HG03432 (cell line): ENCODE measurements at regions not wholly inside any gene's neighbourhood (a gene's known extent, or its start where the extent isn't known, plus 50 kb on each side); places are given as distances from the start of the nearest gene placed in this dataset.
"Not testable (repeated sequence)": the region's sequence is repeated elsewhere in the genome, so short reads cannot be mapped to it uniquely, and the experiment has no call there.

Experiments
- ATAC-seq: cut with Tn5 transposase; IDR thresholded peaks from one replicate; pipeline ENCODE4 v1.9.1; 2021; ENCODE audit warnings: mild to moderate bottlenecking, moderate library complexity; ENCODE audit not compliant: unreplicated experiment

DNA sequence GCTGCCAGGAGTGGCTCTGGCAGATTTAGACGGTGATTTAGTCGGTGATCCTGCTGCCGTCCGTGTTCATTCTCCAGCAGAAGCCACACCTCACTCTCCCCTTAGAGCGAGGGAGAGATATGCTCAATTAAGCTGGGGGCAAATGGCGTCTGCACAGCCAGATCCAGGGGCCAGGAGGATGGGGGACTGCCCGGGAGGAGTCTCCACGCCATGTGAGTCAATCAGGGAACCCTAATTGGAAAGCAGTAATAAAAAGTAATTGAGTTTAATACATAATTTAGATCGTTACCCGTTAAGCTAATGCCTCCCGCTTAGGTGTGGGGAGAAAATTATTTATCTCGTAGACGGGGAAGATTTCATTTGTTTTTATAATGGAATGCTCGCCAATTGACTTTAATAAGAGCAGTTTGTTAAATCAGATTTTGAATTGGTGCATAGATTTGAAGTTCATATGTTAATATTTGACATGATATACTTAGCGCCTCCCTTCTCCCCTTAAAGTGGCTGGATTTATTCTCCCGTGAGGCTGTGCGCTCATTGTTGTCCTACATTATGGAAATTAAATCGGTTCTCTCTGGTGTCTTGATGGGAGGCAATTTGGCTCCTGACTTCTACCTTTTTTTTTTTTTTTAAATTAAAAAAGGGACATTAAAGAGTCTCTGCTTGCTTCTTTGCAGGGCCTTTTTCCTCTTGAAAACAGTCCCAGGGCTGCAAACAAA lies 104.9 kb upstream of the C14orf180 start:
- ATAC-seq = no peak

DNA sequence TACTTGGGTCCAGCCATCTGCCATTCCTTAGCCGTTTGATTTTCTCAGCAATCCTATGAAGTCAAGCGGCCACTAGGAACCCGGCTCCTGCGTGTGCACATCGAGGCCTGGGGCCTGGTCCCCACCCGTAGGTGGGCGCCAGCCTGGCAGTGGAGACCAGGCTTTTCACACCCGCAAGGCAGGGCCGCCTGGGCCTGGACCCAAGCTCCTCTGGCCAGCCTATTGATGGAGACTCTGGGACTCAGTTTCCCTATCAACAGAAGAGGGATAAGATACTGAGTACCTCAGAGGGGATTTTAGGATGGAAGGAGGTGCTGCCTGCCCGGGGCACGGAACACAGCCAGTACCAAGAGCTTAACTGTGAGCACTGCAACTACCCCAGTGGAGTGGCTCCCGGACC lies 104.3 kb upstream of the C14orf180 start:
- ATAC-seq = no peak

DNA sequence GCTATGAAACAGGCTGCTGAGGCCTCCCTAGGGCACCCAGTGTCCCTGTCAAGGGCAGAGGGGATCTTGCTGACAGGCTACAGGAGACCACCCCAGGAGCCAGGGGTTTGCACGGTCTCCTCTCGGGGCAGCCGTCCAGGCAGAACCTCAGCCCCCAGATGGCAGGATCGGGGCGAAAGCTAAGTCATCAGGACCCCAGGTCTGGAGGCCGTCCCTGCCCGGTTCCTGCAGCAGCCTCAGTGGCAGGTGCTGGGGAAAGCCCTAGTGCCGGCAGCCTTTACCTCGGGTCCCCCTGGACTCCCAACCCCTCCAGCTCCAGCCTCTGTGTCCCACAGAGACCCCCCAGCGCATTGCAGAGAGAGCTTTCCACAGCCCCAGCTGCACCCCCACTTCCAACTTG lies 103.8 kb upstream of the C14orf180 start:
- ATAC-seq = no peak

DNA sequence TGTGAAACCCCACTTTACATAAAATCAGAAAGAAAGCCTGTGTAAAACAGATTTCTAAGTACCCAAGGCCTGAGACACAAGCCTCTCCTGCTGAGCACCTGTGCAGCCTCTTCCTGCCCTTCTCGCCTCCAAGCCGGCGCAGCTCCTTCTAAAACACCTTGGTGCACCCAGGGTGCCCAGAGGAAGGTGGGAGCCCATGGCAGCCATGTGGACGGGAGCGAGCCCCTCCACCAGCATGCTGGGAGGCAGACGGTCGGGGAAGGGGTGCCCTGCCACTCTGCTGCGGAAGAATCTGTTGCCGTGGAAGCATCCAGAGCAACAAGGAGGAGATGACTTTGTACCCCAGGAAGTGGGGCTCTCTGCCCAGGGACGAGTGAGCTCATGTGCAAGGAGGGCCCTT lies 103.1 kb upstream of the C14orf180 start:
- ATAC-seq = no peak

DNA sequence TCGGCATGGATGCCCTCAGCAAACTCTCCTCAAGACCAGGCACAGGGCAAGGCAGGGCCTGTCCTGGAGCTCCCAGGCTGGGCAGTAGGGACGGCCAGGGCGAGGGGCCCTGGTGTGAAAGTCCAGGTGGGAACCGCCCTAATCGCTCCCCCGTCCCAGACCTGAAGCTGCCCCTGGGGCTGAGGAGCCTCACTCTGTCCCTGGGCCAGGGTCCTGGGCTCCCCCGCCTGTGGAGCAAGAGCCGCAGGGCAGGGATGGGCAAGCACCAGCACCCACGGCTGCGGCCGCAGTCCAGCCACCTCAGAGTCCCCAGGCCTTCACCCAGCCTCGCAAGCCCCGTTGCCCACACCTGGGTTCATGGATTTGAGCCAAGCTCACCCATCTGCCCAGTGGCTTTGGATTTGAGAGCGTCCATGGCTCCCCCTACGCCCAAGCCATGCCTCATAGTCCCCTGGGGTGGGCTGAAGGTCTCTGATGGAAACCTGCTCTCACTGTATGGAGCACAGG lies 102.4 kb upstream of the C14orf180 start:
- ATAC-seq = no peak

DNA sequence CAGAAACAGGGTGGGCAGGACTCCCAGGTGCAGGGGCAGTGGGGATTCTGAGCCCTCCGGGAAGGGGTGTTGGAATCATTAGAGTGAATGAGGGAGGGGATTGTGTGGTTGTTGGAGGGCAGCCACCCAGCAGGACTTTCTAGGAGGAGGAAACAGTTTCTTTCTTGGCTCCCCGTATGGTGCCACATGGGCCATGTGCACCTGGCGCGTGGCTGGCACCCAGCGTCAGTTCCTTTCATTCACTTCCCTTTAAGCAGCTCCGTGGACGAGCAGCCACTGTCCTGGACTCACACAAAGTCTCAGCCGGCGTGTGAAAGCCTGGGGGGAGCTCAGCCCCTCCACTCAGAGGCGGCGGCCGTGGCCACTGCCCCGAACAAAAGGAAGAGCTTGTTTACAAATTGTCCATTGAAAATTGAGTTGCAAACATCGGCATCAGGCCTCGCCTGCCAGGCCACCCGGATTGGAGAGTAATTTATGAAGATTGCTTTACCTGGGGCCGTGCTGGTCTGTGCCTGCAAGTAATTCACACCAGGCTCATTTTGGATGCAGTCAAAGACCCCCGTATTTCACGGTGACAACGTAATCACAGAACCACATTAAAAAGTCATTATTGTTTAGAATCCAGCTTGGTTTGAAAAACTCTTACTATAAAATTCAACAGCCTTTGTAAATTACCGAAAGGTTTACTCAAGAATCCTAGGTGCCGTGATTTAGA lies 101.7 kb upstream of the C14orf180 start:
- ATAC-seq = no peak

DNA sequence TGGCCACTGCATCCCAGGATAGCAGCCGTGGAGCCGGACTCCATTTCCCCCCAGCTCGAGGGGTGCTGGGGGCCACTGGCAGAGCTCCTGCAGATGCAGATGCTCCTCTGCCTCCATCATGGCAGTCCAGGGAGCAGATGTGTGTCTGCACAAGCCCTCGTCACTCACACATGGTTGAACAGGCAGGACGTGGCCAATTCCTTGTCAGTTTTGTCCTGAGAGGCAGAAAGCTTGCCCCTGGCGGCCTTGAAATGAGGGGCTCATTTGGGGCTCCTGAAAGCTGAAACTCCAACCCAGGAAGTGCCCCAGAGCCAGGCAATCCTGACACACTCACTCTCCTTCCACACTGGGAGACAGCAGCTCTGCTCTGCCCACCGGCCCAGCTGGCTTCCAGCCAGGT lies 100.9 kb upstream of the C14orf180 start:
- no peak for ATAC-seq

DNA sequence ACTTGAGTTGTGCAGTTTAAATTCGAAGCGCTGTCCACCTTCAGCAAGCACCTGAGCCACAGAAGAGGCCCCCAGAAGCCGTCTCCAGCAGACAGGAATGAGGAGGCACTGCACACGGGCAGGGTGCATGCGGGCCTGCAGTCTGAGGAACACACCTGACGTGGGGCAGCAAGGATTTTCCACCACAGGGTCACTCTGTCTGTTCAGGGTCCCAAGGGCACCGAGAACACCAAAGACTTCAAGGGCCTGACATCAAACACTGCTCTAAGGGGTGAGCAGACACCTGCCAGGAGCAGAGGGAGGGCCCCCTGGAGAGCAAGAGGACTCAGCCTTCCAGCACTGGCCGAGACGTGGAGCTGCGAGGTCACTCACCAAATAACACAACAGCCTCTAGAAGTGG lies 99.7 kb upstream of the C14orf180 start:
- no peak for ATAC-seq

DNA sequence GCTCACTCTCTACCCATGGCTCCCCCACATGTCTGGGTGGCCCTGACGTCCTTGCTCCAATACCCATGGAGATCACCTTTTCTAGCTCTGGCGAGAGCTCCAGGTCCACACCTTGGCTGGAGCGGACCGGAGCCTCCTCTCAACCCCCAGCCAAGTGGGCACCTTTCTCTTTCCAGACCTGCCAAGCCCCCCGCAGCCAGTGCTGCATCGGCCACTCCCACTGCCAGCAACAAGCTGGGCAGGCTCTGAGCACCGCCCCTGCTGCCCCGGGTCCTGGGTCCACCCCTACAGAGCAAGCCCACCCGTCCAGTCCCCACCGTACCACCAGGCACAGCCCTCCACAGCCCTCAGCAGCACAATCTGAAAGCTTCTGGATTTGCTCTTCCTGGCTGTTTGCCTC lies 98.2 kb upstream of the C14orf180 start:
- no peak for ATAC-seq

DNA sequence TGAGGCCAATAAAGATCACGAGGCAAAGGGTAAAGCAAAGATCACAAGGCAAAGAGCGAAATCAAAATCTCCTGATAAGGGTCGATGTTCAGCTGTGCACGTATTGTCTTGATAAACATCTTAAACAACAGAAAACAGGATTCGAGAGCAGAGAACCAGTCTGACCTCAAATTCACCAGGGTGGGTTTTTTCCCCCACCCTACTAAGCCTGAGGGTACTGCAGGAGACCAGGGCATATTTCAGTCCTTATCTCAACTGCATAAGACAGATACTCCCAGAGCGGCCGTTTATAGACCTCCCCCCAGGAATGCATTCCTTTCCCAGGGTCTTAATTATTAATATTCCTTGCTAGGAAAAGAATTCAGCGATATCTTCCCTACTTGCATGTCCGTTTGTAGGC lies 97.5 kb upstream of the C14orf180 start:
- not testable (repeated sequence) for ATAC-seq

DNA sequence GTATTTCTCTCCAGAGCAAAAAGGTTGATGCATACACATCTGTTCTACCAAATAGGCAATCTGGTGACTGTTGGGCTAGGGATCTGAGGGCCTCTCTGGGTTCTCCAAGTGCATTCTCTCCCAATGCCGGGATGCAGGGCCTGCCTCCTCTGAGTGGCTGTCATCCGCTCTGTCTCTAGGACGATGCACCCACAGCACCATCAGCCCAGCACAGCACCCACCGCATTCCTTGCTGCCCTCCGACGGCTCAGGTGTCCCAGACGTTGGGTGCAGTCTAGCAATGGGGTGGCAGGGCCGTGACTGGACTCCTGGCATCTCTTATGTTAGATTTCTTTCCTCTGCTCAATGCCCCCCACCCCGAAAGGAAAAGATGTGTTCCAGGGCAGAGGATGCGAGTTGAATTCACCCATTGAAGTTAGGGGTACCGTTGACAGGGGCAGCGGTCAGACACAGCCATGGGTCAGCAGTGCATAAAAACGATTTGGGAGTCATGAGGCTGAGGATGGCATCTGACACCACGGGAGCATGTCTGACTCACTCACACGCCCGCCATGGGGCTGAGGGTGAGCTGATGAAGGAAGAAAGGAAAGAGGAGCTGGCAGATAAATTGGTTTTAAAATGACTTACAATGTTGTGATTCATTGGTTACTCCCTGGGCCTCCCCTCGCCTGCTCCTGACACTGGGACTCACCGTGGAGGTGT lies 93.2 kb upstream of the C14orf180 start:
- no peak for ATAC-seq

DNA sequence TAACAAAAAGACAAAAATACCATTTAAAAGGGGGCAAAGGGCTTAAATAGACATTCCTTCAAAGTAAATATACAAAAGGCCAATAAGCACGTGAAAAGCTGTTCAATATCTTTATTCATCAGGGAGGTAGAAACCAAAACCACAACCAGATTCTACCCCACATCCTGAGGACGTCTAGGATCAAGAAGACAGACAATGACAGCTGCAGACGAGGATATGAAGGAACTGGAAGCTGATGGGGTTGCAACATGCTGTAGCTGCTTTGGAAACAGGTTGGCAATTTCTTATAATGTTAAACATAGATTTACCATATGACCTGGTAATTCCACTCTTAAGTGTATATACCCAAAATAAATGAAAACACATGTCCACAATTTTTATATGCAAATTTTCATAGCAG lies 85.1 kb upstream of the C14orf180 start:
- ATAC-seq = no peak

DNA sequence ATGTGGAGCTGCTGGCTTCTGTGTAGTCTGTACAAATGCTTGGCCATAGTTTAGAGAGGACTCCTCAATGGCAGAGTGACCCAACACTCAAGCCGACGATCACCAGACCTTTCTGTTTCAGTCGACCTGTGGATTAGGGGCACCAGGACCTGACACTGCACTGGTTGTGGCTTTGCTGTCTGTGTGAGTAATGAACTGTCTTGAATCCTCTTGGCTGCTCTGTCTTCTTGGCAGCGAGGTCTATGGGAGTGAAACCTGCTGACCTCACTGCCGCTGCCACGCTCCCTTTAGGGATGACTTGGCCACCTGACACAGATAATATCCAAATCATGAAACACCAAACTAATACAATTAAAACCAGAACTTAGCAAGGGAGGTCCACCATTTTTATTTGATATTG lies 83.5 kb upstream of the C14orf180 start:
- ATAC-seq = no peak

DNA sequence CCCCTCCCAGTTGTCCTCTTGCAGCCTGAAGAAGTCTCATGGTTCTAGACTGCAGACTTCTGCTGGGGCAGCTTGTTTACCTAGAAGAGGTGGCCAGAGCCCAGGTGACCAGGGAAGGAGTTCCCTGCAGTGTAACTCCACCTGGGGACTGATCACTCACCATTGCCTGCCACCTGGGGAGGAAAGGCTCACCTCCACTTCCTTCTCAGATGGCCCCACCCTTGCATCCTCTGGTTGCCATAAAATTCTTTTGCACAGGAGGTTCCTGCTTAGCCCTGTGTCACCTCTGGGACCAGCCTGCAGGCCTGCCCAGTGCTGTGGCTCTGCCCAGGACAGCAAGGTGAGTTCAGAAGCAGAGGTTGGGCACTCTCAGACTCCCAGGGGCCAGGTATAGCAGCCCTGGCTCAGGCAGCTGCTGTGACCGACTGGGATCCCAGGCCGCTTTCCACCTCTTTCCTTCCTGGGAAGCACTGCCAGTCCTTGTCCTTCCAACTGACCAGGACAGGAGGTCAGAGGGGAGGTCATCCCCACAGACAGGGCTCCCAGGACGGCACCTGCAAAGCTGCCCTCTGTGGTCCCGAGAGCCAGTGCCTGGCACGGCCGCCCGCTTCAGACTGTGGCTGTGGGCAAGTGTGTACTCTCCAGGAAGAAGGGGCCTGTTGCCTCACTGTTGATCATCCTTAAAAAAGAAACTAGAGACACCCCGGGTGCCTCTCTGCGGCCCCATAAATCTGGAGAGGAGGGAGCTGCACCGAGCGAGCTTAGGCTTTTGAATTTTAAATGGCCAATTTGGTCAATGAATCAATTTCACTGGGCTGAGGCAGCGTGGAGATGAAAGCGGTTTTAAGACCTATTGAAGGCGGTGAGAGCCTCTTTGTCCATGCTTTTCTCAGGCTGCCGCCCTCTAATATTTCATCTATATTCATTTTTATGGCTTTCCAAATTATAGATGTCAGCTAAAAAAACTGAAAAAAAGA lies 79.5 kb upstream of the C14orf180 start:
- ATAC-seq = no peak

DNA sequence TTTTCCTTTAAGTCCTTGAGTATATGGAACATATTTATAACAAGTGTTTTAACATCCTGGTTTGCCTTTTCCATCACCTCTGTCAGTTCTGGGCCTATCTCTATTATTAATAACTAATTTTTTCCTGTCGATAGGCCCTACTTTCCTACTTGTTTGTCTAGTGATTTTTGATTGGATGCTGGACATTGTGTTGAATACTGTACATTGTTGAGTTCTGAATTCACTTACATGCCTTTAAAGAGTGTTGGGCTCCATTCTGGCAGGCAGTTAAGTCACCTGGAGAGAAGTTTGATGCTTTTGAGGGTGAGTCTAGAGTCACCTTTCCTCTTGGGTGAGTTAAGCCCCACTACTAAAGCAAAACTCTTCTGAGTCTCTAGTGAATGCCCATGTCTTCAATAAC lies 77.5 kb upstream of the C14orf180 start:
- no peak for ATAC-seq

DNA sequence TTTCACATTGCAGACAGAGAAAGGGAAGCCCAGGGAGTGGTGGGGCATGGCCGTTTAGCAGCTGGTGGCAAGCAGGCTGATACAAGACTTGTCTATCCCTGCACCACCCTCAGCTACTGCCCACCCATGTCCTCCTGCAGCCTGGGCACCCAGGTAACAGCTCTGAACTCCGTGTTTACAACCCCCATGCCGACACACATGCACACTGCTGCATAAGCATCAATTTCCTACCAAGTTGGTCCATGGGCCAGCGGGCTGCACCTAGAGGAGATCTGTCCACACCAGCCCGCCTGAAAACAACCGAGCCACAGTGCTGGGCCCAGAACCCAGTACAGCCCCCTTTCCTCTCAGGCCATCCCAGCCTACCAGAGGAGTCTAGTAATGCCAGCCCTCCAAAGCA lies 75.9 kb upstream of the C14orf180 start:
- no peak for ATAC-seq

DNA sequence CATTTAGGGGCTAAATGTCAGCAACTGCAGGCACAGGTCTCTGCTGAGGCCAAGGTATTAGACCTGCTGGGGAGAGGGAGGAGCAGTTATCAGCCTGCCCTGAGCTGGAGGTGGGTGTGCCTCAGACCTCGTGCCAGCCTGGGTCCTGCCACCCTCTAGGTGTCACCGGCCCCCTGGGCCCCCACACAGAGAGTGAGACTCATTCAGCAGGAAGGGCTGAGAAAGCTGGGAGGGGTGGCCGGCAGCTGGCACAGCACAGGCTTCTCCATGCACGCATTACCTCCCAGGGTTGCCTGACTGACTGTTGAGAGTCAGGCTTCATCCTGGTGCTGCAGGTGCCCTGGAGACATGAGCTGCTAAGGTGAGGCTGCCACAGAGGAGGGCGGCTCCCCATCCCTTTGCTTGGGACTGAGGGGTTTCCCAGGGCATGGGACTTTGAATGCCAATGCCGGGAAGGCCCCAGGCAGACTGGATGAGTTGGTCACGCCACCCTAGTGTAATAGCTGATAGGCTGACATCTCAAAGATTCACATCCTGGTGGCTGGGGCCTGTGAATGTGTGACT lies 75.3 kb upstream of the C14orf180 start:
- no peak for ATAC-seq

DNA sequence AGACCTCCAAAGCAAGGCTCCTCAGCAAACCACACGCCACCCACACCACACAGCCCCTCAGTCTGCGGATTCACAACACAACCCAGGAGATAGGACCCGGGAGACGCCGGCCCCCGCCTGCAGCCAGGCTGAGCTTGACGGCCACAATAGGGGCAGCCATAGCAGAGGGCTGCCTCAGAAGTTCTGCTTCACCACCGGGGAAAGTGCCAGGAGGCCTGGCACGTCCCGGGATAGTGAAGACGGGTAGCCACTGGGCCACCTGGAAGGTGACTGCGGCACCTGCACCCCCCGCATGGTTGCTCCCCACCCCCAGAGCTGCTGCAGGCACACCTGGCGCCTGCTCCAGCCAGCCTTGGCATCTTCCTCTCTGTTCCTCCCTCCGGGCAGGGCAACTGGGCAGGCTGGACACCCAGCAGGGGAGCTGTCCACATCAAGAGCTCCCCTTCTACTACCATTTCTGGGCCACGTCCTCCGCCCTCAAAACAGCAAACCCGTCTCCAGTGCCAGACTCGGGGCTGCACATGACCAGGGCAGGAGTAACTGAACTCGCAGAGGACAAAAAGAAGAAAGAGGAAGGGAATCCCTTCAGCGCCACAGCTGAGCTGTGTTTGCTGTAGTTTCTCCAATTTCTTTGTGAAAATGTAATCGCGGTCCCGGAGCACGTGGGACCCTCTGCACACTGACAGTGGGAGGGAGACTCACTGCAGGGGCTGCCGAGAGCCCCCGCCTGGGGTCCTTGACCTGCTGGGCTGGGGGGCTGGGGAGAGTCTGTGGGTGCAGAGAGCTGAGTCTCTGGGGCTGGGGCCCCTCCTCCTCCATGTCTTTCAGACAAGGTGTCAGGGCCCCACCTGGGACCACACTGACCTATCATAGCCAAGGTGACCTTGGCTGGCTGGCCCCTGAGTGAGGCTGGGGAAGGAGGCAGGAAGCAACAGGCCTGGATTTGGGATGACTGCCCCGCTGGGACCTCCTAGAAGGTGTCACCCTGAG lies 74.2 kb upstream of the C14orf180 start:
- no peak for ATAC-seq
